ENCODE measurements at regions not wholly inside any gene's neighbourhood (a gene's known extent, or its start where the extent isn't known, plus 50 kb on each side); places are given as distances from the start of the nearest gene placed in this dataset.

- DNase-seq = no peak
- Histone ChIP-seq H3K4me1 (ENCODE audit: control insufficient read depth, insufficient read depth, low read length) (no peaks in the 10 kb centered on the region), H3K27me3 (ENCODE audit: control insufficient read depth, insufficient read depth, low read length) (no peaks in the 10 kb centered on the region), H3K36me3 (ENCODE audit: control insufficient read depth, insufficient read depth, low read length) (no peaks in the 10 kb centered on the region), H3K27ac (ENCODE audit: low read length) (no peak overlapping the region), H3K9me3 (ENCODE audit: control insufficient read depth, low read depth, low read length) (no peaks in the 10 kb centered on the region), H3K4me3 (ENCODE audit: low read length) (no peak overlapping the region)
- 80% methylated on average over 3 of the region's 6 CpGs for WGBS (ENCODE audit: insufficient coverage, low lambda C conversion rate)
These were observed 272.8 kb upstream of the GATB start for GRCh38 chr4:152033621-152034020.

- Histone ChIP-seq H3K36me3 (ENCODE audit: control insufficient read depth, insufficient read depth, low read length) (no peaks in the 10 kb centered on the region), H3K4me3 (ENCODE audit: low read length) (no peak overlapping the region), H3K9me3 (ENCODE audit: control insufficient read depth, low read depth, low read length) (no peaks in the 10 kb centered on the region), H3K27ac (ENCODE audit: low read length) (no peak overlapping the region), H3K4me1 (ENCODE audit: control insufficient read depth, insufficient read depth, low read length) (no peaks in the 10 kb centered on the region), H3K27me3 (ENCODE audit: control insufficient read depth, insufficient read depth, low read length) (no peaks in the 10 kb centered on the region)
- DNase-seq = no peak
- no CpG with 5 or more reads among the region's 1 CpG for WGBS (ENCODE audit: insufficient coverage, low lambda C conversion rate)
These were observed 271.9 kb upstream of the GATB start for GRCh38 chr4:152032722-152033131.

GRCh38 chr4:152029631-152030030, 268.8 kb upstream of the GATB start:
- Histone ChIP-seq H3K9me3 (ENCODE audit: control insufficient read depth, low read depth, low read length) (no peaks in the 10 kb centered on the region), H3K27ac (ENCODE audit: low read length) (no peak overlapping the region), H3K4me1 (ENCODE audit: control insufficient read depth, insufficient read depth, low read length) (no peaks in the 10 kb centered on the region), H3K36me3 (ENCODE audit: control insufficient read depth, insufficient read depth, low read length) (no peaks in the 10 kb centered on the region), H3K27me3 (ENCODE audit: control insufficient read depth, insufficient read depth, low read length) (no peaks in the 10 kb centered on the region), H3K4me3 (ENCODE audit: low read length) (no peak overlapping the region)
- 100% methylated on average over 1 of the region's 6 CpGs for WGBS (ENCODE audit: insufficient coverage, low lambda C conversion rate)
- DNase-seq = no peak

DNA sequence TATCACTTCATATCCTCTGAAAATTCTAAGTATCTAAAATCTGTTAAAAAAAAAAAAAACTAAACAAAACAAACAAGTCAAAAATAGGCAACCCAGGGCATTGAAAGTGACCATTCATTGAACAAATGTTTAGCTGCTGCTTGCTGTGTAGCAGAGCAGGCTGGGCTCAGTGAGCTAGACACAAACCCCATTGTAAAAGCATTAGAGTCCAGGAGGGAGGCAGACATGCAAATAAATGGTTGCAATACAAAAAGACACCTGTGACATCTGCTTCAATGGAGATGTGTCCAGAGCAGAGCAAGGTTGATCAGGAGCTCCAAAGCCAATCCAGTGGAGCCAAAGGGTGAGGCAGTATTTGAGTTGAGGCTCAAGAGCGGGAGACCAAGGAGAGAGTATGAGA, 267.3 kb upstream of the GATB start:
- WGBS (ENCODE audit: insufficient coverage, low lambda C conversion rate) = no CpG with 5 or more reads among the region's 1 CpG
- DNase-seq = no peak
- H3K4me1 ChIP-seq (ENCODE audit: control insufficient read depth, insufficient read depth, low read length) = no peaks in the 10 kb centered on the region
- no peak overlapping the region for H3K4me3 ChIP-seq (ENCODE audit: low read length)
- no peaks in the 10 kb centered on the region for H3K27me3 ChIP-seq (ENCODE audit: control insufficient read depth, insufficient read depth, low read length)
- no peaks in the 10 kb centered on the region for H3K36me3 ChIP-seq (ENCODE audit: control insufficient read depth, insufficient read depth, low read length)
- H3K27ac ChIP-seq (ENCODE audit: low read length) = no peak overlapping the region
- no peaks in the 10 kb centered on the region for H3K9me3 ChIP-seq (ENCODE audit: control insufficient read depth, low read depth, low read length)

DNA sequence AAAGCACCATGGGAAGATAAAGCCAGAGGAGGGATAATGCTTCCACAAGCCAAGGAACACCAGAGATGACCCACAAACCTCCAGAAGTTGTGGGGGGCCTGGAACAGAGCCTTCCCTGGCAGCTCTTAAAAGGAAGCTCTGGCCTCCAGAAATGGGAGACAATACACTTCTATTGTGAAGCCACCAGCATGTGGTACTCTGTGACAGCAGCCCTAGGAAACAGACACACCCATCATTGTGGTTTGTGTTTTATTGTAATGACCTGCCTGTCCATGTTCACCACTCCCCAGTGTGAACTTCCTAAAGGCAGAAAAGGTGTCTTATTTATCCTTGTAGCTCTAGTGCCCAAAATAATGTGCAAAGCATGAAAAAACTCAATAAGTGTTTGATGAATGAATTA, 264.1 kb upstream of the GATB start:
- H3K27ac ChIP-seq (ENCODE audit: low read length) = no peak overlapping the region
- H3K4me1 ChIP-seq (ENCODE audit: control insufficient read depth, insufficient read depth, low read length) = no peaks in the 10 kb centered on the region
- H3K36me3 ChIP-seq (ENCODE audit: control insufficient read depth, insufficient read depth, low read length) = no peaks in the 10 kb centered on the region
- no peaks in the 10 kb centered on the region for H3K9me3 ChIP-seq (ENCODE audit: control insufficient read depth, low read depth, low read length)
- H3K4me3 ChIP-seq (ENCODE audit: low read length) = no peak overlapping the region
- no peaks in the 10 kb centered on the region for H3K27me3 ChIP-seq (ENCODE audit: control insufficient read depth, insufficient read depth, low read length)
- no peak for DNase-seq

- no peak overlapping the region for H3K4me3 ChIP-seq (ENCODE audit: low read length)
- no peaks in the 10 kb centered on the region for H3K4me1 ChIP-seq (ENCODE audit: control insufficient read depth, insufficient read depth, low read length)
- no peaks in the 10 kb centered on the region for H3K27me3 ChIP-seq (ENCODE audit: control insufficient read depth, insufficient read depth, low read length)
- DNase-seq = no peak
- WGBS (ENCODE audit: insufficient coverage, low lambda C conversion rate) = 40% methylated on average over 1 of the region's 9 CpGs
- no peaks in the 10 kb centered on the region for H3K36me3 ChIP-seq (ENCODE audit: control insufficient read depth, insufficient read depth, low read length)
- H3K27ac ChIP-seq (ENCODE audit: low read length) = no peak overlapping the region
- H3K9me3 ChIP-seq (ENCODE audit: control insufficient read depth, low read depth, low read length) = no peaks in the 10 kb centered on the region
These were observed 262.9 kb upstream of the GATB start for GRCh38 chr4:152023674-152024073.

- no peaks in the 10 kb centered on the region for H3K4me1 ChIP-seq (ENCODE audit: control insufficient read depth, insufficient read depth, low read length)
- DNase-seq = no peak
- H3K9me3 ChIP-seq (ENCODE audit: control insufficient read depth, low read depth, low read length) = no peaks in the 10 kb centered on the region
- H3K36me3 ChIP-seq (ENCODE audit: control insufficient read depth, insufficient read depth, low read length) = no peaks in the 10 kb centered on the region
- H3K27me3 ChIP-seq (ENCODE audit: control insufficient read depth, insufficient read depth, low read length) = no peaks in the 10 kb centered on the region
- no peak overlapping the region for H3K4me3 ChIP-seq (ENCODE audit: low read length)
- no CpG with 5 or more reads among the region's 5 CpGs for WGBS (ENCODE audit: insufficient coverage, low lambda C conversion rate)
- no peak overlapping the region for H3K27ac ChIP-seq (ENCODE audit: low read length)
These were observed 261.7 kb upstream of the GATB start for GRCh38 chr4:152022543-152022942.

- H3K4me3 ChIP-seq (ENCODE audit: low read length) = no peak overlapping the region
- WGBS (ENCODE audit: insufficient coverage, low lambda C conversion rate) = no CpG with 5 or more reads among the region's 6 CpGs
- no peaks in the 10 kb centered on the region for H3K4me1 ChIP-seq (ENCODE audit: control insufficient read depth, insufficient read depth, low read length)
- DNase-seq = no peak
- H3K27ac ChIP-seq (ENCODE audit: low read length) = no peak overlapping the region
- H3K9me3 ChIP-seq (ENCODE audit: control insufficient read depth, low read depth, low read length) = no peaks in the 10 kb centered on the region
- H3K36me3 ChIP-seq (ENCODE audit: control insufficient read depth, insufficient read depth, low read length) = no peaks in the 10 kb centered on the region
- no peaks in the 10 kb centered on the region for H3K27me3 ChIP-seq (ENCODE audit: control insufficient read depth, insufficient read depth, low read length)
These were observed 261.1 kb upstream of the GATB start for GRCh38 chr4:152021788-152022438.

GRCh38 chr4:152020073-152020472, 259.3 kb upstream of the GATB start:
- Histone ChIP-seq H3K36me3 (ENCODE audit: control insufficient read depth, insufficient read depth, low read length) (no peaks in the 10 kb centered on the region), H3K4me1 (ENCODE audit: control insufficient read depth, insufficient read depth, low read length) (no peaks in the 10 kb centered on the region), H3K27me3 (ENCODE audit: control insufficient read depth, insufficient read depth, low read length) (no peaks in the 10 kb centered on the region), H3K27ac (ENCODE audit: low read length) (no peak overlapping the region), H3K4me3 (ENCODE audit: low read length) (no peak overlapping the region), H3K9me3 (ENCODE audit: control insufficient read depth, low read depth, low read length) (no peaks in the 10 kb centered on the region)
- WGBS (ENCODE audit: insufficient coverage, low lambda C conversion rate) = 83% methylated on average over 1 of the region's 5 CpGs
- DNase-seq = no peak

- Histone ChIP-seq H3K4me3 (ENCODE audit: low read length) (no peak overlapping the region), H3K27me3 (ENCODE audit: control insufficient read depth, insufficient read depth, low read length) (peaks cover 4% of the 10 kb centered on the region), H3K27ac (ENCODE audit: low read length) (no peak overlapping the region), H3K9me3 (ENCODE audit: control insufficient read depth, low read depth, low read length) (no peaks in the 10 kb centered on the region), H3K36me3 (ENCODE audit: control insufficient read depth, insufficient read depth, low read length) (no peaks in the 10 kb centered on the region), H3K4me1 (ENCODE audit: control insufficient read depth, insufficient read depth, low read length) (no peaks in the 10 kb centered on the region)
- DNase-seq = no peak
- no CpG with 5 or more reads among the region's 5 CpGs for WGBS (ENCODE audit: insufficient coverage, low lambda C conversion rate)
These were observed 255.5 kb upstream of the GATB start for GRCh38 chr4:152016303-152016620.

- Histone ChIP-seq H3K27ac (ENCODE audit: low read length) (no peak overlapping the region), H3K27me3 (ENCODE audit: control insufficient read depth, insufficient read depth, low read length) (peaks cover 6% of the 10 kb centered on the region), H3K4me3 (ENCODE audit: low read length) (no peak overlapping the region), H3K4me1 (ENCODE audit: control insufficient read depth, insufficient read depth, low read length) (no peaks in the 10 kb centered on the region), H3K36me3 (ENCODE audit: control insufficient read depth, insufficient read depth, low read length) (no peaks in the 10 kb centered on the region), H3K9me3 (ENCODE audit: control insufficient read depth, low read depth, low read length) (no peaks in the 10 kb centered on the region)
- DNase-seq = no peak
- 100% methylated on average over 1 of the region's 11 CpGs for WGBS (ENCODE audit: insufficient coverage, low lambda C conversion rate)
These were observed 254.9 kb upstream of the GATB start for GRCh38 chr4:152015597-152016302.

All from large intestine (tissue), 3 donors.